Trophoblast cell (in vitro differentiated cells and primary cell): ENCODE measurements at regions not wholly inside any gene's neighbourhood (a gene's known extent, or its start where the extent isn't known, plus 50 kb on each side); places are given as distances from the start of the nearest gene placed in this dataset.

Experiments
- DNase-seq, 2 donors: peaks; one replicate each; pipeline ENCODE4 v3.0.0-alpha.2; 2016
- H2AFZ ChIP-seq: 2 replicates; pipeline ENCODE4 v1.6.1; 2013; ENCODE audit warnings: low read length, moderate library complexity, mild to moderate bottlenecking; ENCODE audit not compliant: insufficient read depth, poor library complexity
- H2AK5ac ChIP-seq: 2 replicates; pipeline ENCODE4 v1.6.1; 2013; ENCODE audit warnings: mild to moderate bottlenecking, low read length
- H2BK120ac ChIP-seq: 2 replicates; pipeline ENCODE4 v1.6.1; 2013; ENCODE audit warnings: low read length, mild to moderate bottlenecking, moderate library complexity; ENCODE audit not compliant: insufficient read depth, poor library complexity
- H2BK12ac ChIP-seq: 2 replicates; pipeline ENCODE4 v1.6.1; 2013; ENCODE audit warnings: mild to moderate bottlenecking, low read length, moderate library complexity
- H2BK5ac ChIP-seq: 2 replicates; pipeline ENCODE4 v1.6.1; 2013; ENCODE audit warnings: low read length, low read depth, moderate library complexity, mild to moderate bottlenecking; ENCODE audit not compliant: poor library complexity
- H3K14ac ChIP-seq: 2 replicates; pipeline ENCODE4 v1.6.1; 2013; ENCODE audit warnings: mild to moderate bottlenecking, low read length
- H3K18ac ChIP-seq: 2 replicates; pipeline ENCODE4 v1.6.1; 2013; ENCODE audit warnings: mild to moderate bottlenecking, low read length
- H3K23ac ChIP-seq: 2 replicates; pipeline ENCODE4 v1.6.1; 2013; ENCODE audit warnings: low read length
- H3K27ac ChIP-seq: 2 replicates; pipeline ENCODE4 v1.5.1; 2013; ENCODE audit warnings: low read depth, mild to moderate bottlenecking, inconsistent platforms, low read length, moderate library complexity
- H3K27me3 ChIP-seq: 2 replicates; pipeline ENCODE4 v1.6.1; 2013; ENCODE audit warnings: inconsistent platforms, mild to moderate bottlenecking, low read length, moderate library complexity; ENCODE audit not compliant: insufficient read depth
- H3K36me3 ChIP-seq, 2 experiments: 1 replicate in 1 of 2; 2 replicates in 1 of 2; pipeline ENCODE4 v1.6.1; 2013; ENCODE audit warnings: low read length in 2 of 2, mild to moderate bottlenecking in 2 of 2, moderate library complexity in 1 of 2; ENCODE audit not compliant: insufficient read depth in 2 of 2, control insufficient read depth in 1 of 2
- H3K4ac ChIP-seq: 2 replicates; pipeline ENCODE4 v1.6.1; 2013; ENCODE audit warnings: low read depth, mild to moderate bottlenecking, low read length, moderate library complexity
- H3K4me1 ChIP-seq, 2 experiments: 1 replicate in 1 of 2; 2 replicates in 1 of 2; pipeline ENCODE4 v1.6.1; 2013; ENCODE audit warnings: low read length in 2 of 2, mild to moderate bottlenecking in 2 of 2, moderate library complexity in 1 of 2; ENCODE audit not compliant: insufficient read depth in 2 of 2, control insufficient read depth in 1 of 2
- H3K4me2 ChIP-seq: 2 replicates; pipeline ENCODE4 v1.6.1; 2013; ENCODE audit warnings: inconsistent platforms, mild to moderate bottlenecking, low read length, moderate library complexity
- H3K4me3 ChIP-seq: 2 replicates; pipeline ENCODE4 v1.5.1; 2013; ENCODE audit warnings: mild to moderate bottlenecking, low read depth, low read length, inconsistent platforms
- H3K79me1 ChIP-seq: one replicate; pipeline ENCODE4 v1.6.1; 2013; ENCODE audit warnings: low read length
- H3K79me2 ChIP-seq: 2 replicates; pipeline ENCODE4 v1.6.1; 2013; ENCODE audit warnings: low read length, mild to moderate bottlenecking; ENCODE audit not compliant: control insufficient read depth, insufficient read depth, poor library complexity
- H3K9ac ChIP-seq: 2 replicates; pipeline ENCODE4 v1.6.1; 2013; ENCODE audit warnings: mild to moderate bottlenecking, low read length
- H3K9me3 ChIP-seq: 2 replicates; pipeline ENCODE4 v1.6.1; 2013; ENCODE audit warnings: low read depth, mild to moderate bottlenecking, control low read depth, inconsistent platforms, low read length; ENCODE audit not compliant: insufficient read depth
- H4K12ac ChIP-seq: 2 replicates; pipeline ENCODE4 v1.6.1; 2013; ENCODE audit warnings: low read depth, mild to moderate bottlenecking, low read length, moderate library complexity
- H4K8ac ChIP-seq: 2 replicates; pipeline ENCODE4 v1.6.1; 2013; ENCODE audit warnings: low read depth, mild to moderate bottlenecking, low read length, moderate library complexity
- H4K91ac ChIP-seq: one replicate; pipeline ENCODE4 v1.6.1; 2013; ENCODE audit warnings: low read depth, mild to moderate bottlenecking, low read length, moderate library complexity
- WGBS: extraction: QIAGEN DNeasy Blood & Tissue Kit; methylation state at CpG from one replicate; pipeline ENCODE4 v1.1.7; 2013; ENCODE audit warnings: missing lambda C conversion rate; ENCODE audit not compliant: insufficient read length, insufficient coverage; ENCODE audit errors: extremely low coverage; 5-methylcytosine and 5-hydroxymethylcytosine counted together

DNA sequence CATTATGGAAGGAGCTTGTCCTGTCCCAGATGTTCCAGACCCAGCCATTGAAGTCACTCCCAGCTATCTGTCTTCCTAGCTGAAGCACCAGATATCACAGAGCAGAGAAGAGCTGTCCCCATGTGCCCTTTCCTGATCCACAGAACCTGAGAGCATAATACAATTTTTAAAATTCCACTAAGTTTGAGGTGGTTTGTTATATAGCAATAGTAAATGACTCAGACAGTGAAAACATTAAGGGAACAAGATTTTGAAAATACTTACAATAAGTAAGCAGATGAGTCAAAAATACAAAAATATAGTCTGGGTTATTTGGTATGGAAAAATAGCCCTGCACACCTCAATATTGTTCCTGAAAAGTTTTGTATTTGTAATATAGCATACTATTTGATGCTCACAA is 85.8 kb upstream of the GLS start:
- no peak overlapping the region for H4K91ac ChIP-seq
- H2AK5ac ChIP-seq = no peak overlapping the region
- H3K27me3 ChIP-seq = no peaks in the 10 kb centered on the region
- peaks cover 1% of the 10 kb centered on the region for H3K79me1 ChIP-seq
- H2BK120ac ChIP-seq = no peak overlapping the region
- H3K4ac ChIP-seq = no peak overlapping the region
- no peak overlapping the region for H3K4me2 ChIP-seq
- H3K18ac ChIP-seq = no peak overlapping the region
- H2BK5ac ChIP-seq = no peak overlapping the region
- H2BK12ac ChIP-seq = no peak overlapping the region
- H3K27ac ChIP-seq = no peak overlapping the region
- H3K4me3 ChIP-seq = no peak overlapping the region
- no peak for DNase-seq
- H4K8ac ChIP-seq = no peak overlapping the region
- no peak overlapping the region for H3K9ac ChIP-seq
- no peaks in the 10 kb centered on the region for H3K36me3 ChIP-seq
- H3K4me1 ChIP-seq = peaks cover 3% of the 10 kb centered on the region in 2 experiments
- no peaks in the 10 kb centered on the region for H3K9me3 ChIP-seq
- no peak overlapping the region for H4K12ac ChIP-seq
- H3K79me2 ChIP-seq = no peaks in the 10 kb centered on the region
- H3K23ac ChIP-seq = no peak overlapping the region
- no peak overlapping the region for H3K14ac ChIP-seq
- H2AFZ ChIP-seq = no peak overlapping the region

DNA sequence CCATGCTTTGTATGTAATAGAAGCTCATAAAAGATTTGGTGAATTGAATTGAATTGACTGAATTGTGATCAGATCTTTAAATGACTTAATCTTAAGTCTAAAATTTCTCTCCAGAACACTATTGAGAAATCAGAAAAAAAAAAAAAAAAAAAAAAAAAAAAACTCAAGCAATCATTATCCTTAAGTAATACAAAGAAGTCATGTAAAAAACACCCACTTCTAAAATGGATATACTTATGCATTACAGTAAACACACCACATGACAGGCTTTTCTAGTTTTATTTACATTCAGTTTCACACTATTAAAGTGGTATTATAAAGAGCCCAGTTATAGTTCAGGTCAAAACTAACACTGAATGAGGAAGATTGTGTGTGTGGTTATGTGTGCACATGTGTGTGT is 84.9 kb upstream of the GLS start:
- Histone ChIP-seq H3K4me2 (no peak overlapping the region), H3K36me3 (no peaks in the 10 kb centered on the region), H3K79me1 (peaks cover 1% of the 10 kb centered on the region), H3K9ac (no peak overlapping the region), H2AFZ (no peak overlapping the region), H2AK5ac (no peak overlapping the region), H3K23ac (no peak overlapping the region), H3K27me3 (no peaks in the 10 kb centered on the region), H2BK120ac (no peak overlapping the region), H4K12ac (no peak overlapping the region), H2BK12ac (no peak overlapping the region), H3K9me3 (no peaks in the 10 kb centered on the region), H3K79me2 (no peaks in the 10 kb centered on the region), H3K14ac (no peak overlapping the region), H3K4ac (no peak overlapping the region), H3K4me1 (peaks cover 3% of the 10 kb centered on the region in 2 experiments), H4K91ac (no peak overlapping the region), H3K4me3 (no peak overlapping the region), H2BK5ac (no peak overlapping the region), H3K27ac (no peak overlapping the region), H4K8ac (no peak overlapping the region), H3K18ac (no peak overlapping the region)
- no peak for DNase-seq

DNA sequence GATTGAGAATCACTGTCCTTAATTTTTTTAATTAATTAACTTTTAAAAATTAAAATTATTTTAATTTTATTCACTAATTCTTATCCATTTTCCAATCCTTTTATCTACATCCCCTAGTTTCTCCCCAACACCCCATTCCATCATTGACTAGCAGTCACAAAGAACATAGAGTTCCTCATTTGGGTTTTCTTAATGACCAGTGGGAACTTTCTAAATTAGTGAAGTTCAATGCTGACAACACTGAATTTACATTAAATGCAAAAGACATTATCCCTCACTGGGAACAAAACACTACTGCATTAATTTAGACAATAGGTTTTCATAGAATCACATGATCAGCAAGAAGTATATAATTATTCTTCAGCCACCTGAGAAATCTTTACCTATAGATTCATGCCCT is 80.6 kb upstream of the GLS start:
- no peak overlapping the region for H2BK120ac ChIP-seq
- no peaks in the 10 kb centered on the region for H3K9me3 ChIP-seq
- H3K4me2 ChIP-seq = no peak overlapping the region
- H3K9ac ChIP-seq = no peak overlapping the region
- H3K27ac ChIP-seq = no peak overlapping the region
- H3K79me1 ChIP-seq = no peaks in the 10 kb centered on the region
- H3K79me2 ChIP-seq = no peaks in the 10 kb centered on the region
- H3K27me3 ChIP-seq = no peaks in the 10 kb centered on the region
- H2AFZ ChIP-seq = no peak overlapping the region
- no peak overlapping the region for H4K8ac ChIP-seq
- no peak overlapping the region for H3K18ac ChIP-seq
- no peak for DNase-seq
- H3K36me3 ChIP-seq = no peaks in the 10 kb centered on the region
- H3K4me1 ChIP-seq = no peaks in the 10 kb centered on the region
- H3K23ac ChIP-seq = no peak overlapping the region
- H4K91ac ChIP-seq = no peak overlapping the region
- no peak overlapping the region for H4K12ac ChIP-seq
- no peak overlapping the region for H3K4me3 ChIP-seq
- no peak overlapping the region for H3K4ac ChIP-seq
- no peak overlapping the region for H2BK5ac ChIP-seq
- no peak overlapping the region for H3K14ac ChIP-seq
- H2BK12ac ChIP-seq = no peak overlapping the region
- H2AK5ac ChIP-seq = no peak overlapping the region

DNA sequence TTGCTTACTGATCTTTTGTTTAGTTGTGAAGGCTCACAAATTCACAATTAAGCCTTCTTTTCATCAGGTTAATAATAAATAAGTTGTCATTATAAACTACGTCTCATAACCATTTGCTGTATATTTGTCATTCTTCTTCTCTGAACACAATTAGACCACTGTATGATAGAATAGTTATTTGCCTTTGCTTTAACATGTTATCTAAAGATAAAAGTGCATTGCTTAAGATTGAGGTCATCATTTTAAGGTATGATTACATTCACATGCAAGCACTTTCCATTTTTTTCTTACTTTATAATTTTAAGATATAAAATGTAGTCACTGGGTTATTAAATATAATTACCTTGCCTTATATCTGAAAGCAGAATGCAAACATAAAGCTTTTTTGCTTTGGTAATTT is 80.1 kb upstream of the GLS start:
- no peaks in the 10 kb centered on the region for H3K36me3 ChIP-seq
- H3K4me2 ChIP-seq = no peak overlapping the region
- no peaks in the 10 kb centered on the region for H3K9me3 ChIP-seq
- H3K23ac ChIP-seq = no peak overlapping the region
- H3K79me1 ChIP-seq = no peaks in the 10 kb centered on the region
- no peak overlapping the region for H2AFZ ChIP-seq
- DNase-seq = peak in 1 of 2 donors; percentile 33
- H2AK5ac ChIP-seq = no peak overlapping the region
- no peak overlapping the region for H2BK120ac ChIP-seq
- no peak overlapping the region for H3K9ac ChIP-seq
- no peak overlapping the region for H3K4me3 ChIP-seq
- H4K91ac ChIP-seq = no peak overlapping the region
- H2BK5ac ChIP-seq = no peak overlapping the region
- H2BK12ac ChIP-seq = no peak overlapping the region
- no peaks in the 10 kb centered on the region for H3K79me2 ChIP-seq
- H3K4me1 ChIP-seq = no peaks in the 10 kb centered on the region
- H3K18ac ChIP-seq = no peak overlapping the region
- H3K4ac ChIP-seq = no peak overlapping the region
- no peak overlapping the region for H4K12ac ChIP-seq
- no peaks in the 10 kb centered on the region for H3K27me3 ChIP-seq
- H4K8ac ChIP-seq = no peak overlapping the region
- WGBS = no CpG with 5 or more reads among the region's 1 CpG
- H3K27ac ChIP-seq = no peak overlapping the region
- no peak overlapping the region for H3K14ac ChIP-seq

DNA sequence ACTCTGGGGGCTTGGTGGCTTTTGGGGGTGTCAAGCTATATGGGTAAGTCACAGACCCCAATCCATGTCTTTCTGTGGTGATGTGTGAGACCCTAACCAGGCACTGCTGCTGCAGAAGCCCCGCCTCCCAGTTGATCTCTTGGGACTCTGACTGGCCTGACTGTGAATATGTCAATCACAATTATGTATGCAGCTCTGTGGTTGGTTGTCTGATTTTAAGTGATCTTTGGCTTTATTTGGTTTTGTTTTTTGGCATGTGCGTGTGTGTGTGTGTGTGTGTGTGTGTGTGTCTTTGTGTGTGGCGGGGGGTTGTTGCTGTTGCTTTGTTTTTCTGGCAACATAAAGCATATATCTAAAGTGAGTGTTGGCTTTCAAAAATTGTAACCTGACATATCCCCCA is 78.5 kb upstream of the GLS start:
- Histone ChIP-seq H2AK5ac (no peak overlapping the region), H3K79me2 (no peaks in the 10 kb centered on the region), H2BK5ac (no peak overlapping the region), H3K23ac (no peak overlapping the region), H3K27ac (no peak overlapping the region), H3K4ac (no peak overlapping the region), H2BK120ac (no peak overlapping the region), H3K9me3 (no peaks in the 10 kb centered on the region), H3K4me2 (no peak overlapping the region), H3K36me3 (no peaks in the 10 kb centered on the region), H3K27me3 (no peaks in the 10 kb centered on the region), H4K12ac (no peak overlapping the region), H3K14ac (no peak overlapping the region), H4K91ac (no peak overlapping the region), H3K9ac (no peak overlapping the region), H4K8ac (no peak overlapping the region), H2BK12ac (no peak overlapping the region), H3K18ac (no peak overlapping the region), H3K4me3 (no peak overlapping the region), H3K4me1 (no peaks in the 10 kb centered on the region), H2AFZ (no peak overlapping the region), H3K79me1 (no peaks in the 10 kb centered on the region)
- no CpG with 5 or more reads among the region's 3 CpGs for WGBS
- no peak for DNase-seq
